Heart right ventricle (tissue), 16 donors: ENCODE measurements at regions not wholly inside any gene's neighbourhood (a gene's known extent, or its start where the extent isn't known, plus 50 kb on each side); places are given as distances from the start of the nearest gene placed in this dataset.
"Not testable (repeated sequence)": the region's sequence is repeated elsewhere in the genome, so short reads cannot be mapped to it uniquely, and the experiment has no call there.

Experiments
- ATAC-seq, 8 donors: fragments of 200-7000 bp; cut with Tn5 transposase; one replicate each; pipeline ENCODE4 v1.9.1; 2020; ENCODE audit warnings: mild to moderate bottlenecking in 8 of 8, moderate library complexity in 8 of 8, moderate number of reproducible peaks in 1 of 8
- DNase-seq, 2 donors: peaks; one replicate each; pipeline ENCODE4 v3.0.0-alpha.2; 2020
- H3K27ac ChIP-seq, 10 donors: fragments of 200-600 bp; sonication (generic) in 2 of 10; one replicate each; pipeline versions ENCODE4 v1.5.0 to v1.8.0; 2020 to 2022; ENCODE audit warnings: mild to moderate bottlenecking in 3 of 10
- H3K27me3 ChIP-seq, 7 donors: fragments of 200-600 bp; one replicate each; pipeline ENCODE4 v1.8.0; 2021 to 2022; ENCODE audit warnings: mild to moderate bottlenecking in 2 of 7
- H3K36me3 ChIP-seq, 9 donors: fragments of 200-600 bp; sonication (generic) in 1 of 9; one replicate each; pipeline versions ENCODE4 v1.5.0 to v1.8.0; 2020 to 2022; ENCODE audit warnings: mild to moderate bottlenecking in 2 of 9
- H3K4me1 ChIP-seq, 9 donors: fragments of 200-600 bp; sonication (generic) in 1 of 9; one replicate each; pipeline versions ENCODE4 v1.5.0 to v1.8.0; 2020 to 2022; ENCODE audit warnings: mild to moderate bottlenecking in 4 of 9
- H3K4me3 ChIP-seq, 10 donors: fragments of 200-600 bp; sonication (generic) in 2 of 10; one replicate each; pipeline versions ENCODE4 v1.5.0 to v1.8.0; 2020 to 2022; ENCODE audit warnings: mild to moderate bottlenecking in 7 of 10, moderate library complexity in 2 of 10
- H3K9me3 ChIP-seq, 11 donors: fragments of 200-600 bp in 10 of 11; sonication (generic) in 2 of 11; one replicate each; pipeline versions ENCODE4 v1.5.0 to v1.8.0; 2013 to 2022; ENCODE audit warnings: mild to moderate bottlenecking in 2 of 11, control low read depth in 1 of 11, moderate library complexity in 1 of 11
- WGBS, 2 donors: extraction: QIAGEN DNeasy Blood & Tissue Kit; methylation state at CpG; one replicate each; pipeline ENCODE4 v1.1.7; 2013; ENCODE audit warnings: inconsistent platforms in 1 of 2; 5-methylcytosine and 5-hydroxymethylcytosine counted together
- intact Hi-C, 10 donors: fragments of 100-400 bp; cut with DNase I; formaldehyde crosslinking; loops; one replicate each; pipeline versions ENCODE4 v1.11.1 to v1.14.2; 2022
- TF ChIP-seq, protein P1 (sequence below), 9 donors: fragments of 200-600 bp; sonication (generic) in 2 of 9; IDR thresholded peaks; one replicate each; pipeline versions ENCODE4 v1.5.0 to v1.8.0; 2021 to 2022; ENCODE audit warnings: antibody characterized with exemption in 9 of 9, mild to moderate bottlenecking in 5 of 9, moderate library complexity in 1 of 9
- donor health status: Arrhythmogenic right ventricular cardiomyopathy.
- donor health status: ischemic (EF 13 %, LVEDD 7.1; RV severe dilation, severe dysfunction).
- donor health status: healthy with polysubstance abuse.
- donor health status: DM: no; HTN: yes; CAD: no.
- donor health status: DM: no; HTN: no; CAD: no.
- donor health status: ischemic (EF 25% LVEDD 6.9; RV normal size, moderate dysfunction).
- donor health status: ischemic (EF 25% LVEDD 5.7; RV mildly dilated, moderate dysfunction).
- donor health status: healthy.
- donor health status: DM: yes; HTN: yes; CAD: no.
- donor health status: Ischemic cardiomyopathy.
- donor health status: ischemic (EF 35%, LVEDD 5.7; RV mildly dilated, moderate dysfunction).
- donor health status: nonischemic (EF 11% LVEDD 7.7; RV severe dilation, severe dysfunction).
- donor health status: DM: yes; HTN: yes; CAD: no.
- donor health status: PGD.
- donor health status: ischemic (EF 29% LVEDD 5.4; RV normal size, mild dysfunction).
- donor health status: nonischemic (EF 23%, LVEDD 6.1; RV moderate dilation, normal function).

DNA sequence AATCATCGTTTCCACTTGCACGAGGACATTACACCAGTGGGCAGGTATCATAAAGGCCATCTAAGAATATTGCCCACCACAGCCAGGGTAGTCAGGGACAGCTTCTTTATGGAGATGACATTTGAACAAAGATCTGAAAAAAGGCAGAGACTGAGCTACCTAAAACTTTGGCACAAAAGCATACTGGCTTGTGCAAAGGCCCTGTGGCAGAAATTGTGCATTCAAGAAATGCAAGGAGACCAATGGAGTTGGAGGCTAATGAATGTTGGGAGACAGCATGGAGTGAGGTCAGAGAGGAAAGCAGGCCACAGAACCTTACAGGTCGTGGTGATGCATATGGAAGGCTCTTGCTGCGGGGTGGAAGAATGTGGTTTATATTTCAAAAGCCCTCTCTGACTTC, 578.5 kb downstream of the BNC2 start:
- Histone ChIP-seq H3K4me3 (no peak overlapping the region), H3K36me3 (no peaks in the 10 kb centered on the region), H3K27me3 (peaks cover 0 to 4% (median 0%) of the 10 kb centered on the region in 7 donors), H3K4me1 (peaks cover 0 to 12% (median 0%) of the 10 kb centered on the region in 9 donors), H3K27ac (no peak overlapping the region), H3K9me3 (no peaks in the 10 kb centered on the region)
- ATAC-seq (no peak), DNase-seq (no peak)
- TF ChIP-seq, protein P1, sequence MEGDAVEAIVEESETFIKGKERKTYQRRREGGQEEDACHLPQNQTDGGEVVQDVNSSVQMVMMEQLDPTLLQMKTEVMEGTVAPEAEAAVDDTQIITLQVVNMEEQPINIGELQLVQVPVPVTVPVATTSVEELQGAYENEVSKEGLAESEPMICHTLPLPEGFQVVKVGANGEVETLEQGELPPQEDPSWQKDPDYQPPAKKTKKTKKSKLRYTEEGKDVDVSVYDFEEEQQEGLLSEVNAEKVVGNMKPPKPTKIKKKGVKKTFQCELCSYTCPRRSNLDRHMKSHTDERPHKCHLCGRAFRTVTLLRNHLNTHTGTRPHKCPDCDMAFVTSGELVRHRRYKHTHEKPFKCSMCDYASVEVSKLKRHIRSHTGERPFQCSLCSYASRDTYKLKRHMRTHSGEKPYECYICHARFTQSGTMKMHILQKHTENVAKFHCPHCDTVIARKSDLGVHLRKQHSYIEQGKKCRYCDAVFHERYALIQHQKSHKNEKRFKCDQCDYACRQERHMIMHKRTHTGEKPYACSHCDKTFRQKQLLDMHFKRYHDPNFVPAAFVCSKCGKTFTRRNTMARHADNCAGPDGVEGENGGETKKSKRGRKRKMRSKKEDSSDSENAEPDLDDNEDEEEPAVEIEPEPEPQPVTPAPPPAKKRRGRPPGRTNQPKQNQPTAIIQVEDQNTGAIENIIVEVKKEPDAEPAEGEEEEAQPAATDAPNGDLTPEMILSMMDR (IDR thresholded peaks at IDR 0.05) = no peak
- WGBS, 2 donors = 89 to 92% methylated on average over 4 of the region's 4 CpGs
- intact Hi-C loops = no loop called here

DNA sequence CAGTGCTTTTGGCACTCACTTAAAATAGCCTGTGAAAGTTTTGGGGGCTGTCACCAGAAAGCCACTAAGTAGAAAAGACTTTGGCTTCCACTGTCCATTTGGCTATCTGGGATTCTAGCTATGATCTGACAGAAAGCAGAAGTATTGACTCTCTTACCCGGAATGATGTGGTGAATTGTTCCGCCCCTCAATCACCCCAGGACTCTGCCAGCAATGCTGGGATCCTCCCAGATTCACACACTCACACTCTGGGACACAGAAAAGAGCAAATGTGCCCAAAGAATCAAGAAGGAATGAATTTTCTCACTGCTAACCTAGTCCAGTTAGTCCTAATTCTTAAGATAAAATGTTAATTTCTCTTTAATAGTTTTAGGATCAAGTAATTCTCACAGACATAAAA, 576.9 kb downstream of the BNC2 start:
- TF ChIP-seq, protein P1 (IDR thresholded peaks at IDR 0.05) = no peak
- peaks cover 0 to 4% (median 0%) of the 10 kb centered on the region in 7 donors for H3K27me3 ChIP-seq
- no peak overlapping the region for H3K4me3 ChIP-seq
- ATAC-seq (no peak), DNase-seq (no peak)
- H3K4me1 ChIP-seq = peaks cover 0 to 12% (median 0%) of the 10 kb centered on the region in 9 donors
- H3K27ac ChIP-seq = no peak overlapping the region
- intact Hi-C loops = no loop called here
- peaks cover 0 to 12% (median 0%) of the 10 kb centered on the region in 11 donors for H3K9me3 ChIP-seq
- 54 to 68% methylated on average over 2 of the region's 2 CpGs for WGBS, 2 donors
- no peaks in the 10 kb centered on the region for H3K36me3 ChIP-seq

DNA sequence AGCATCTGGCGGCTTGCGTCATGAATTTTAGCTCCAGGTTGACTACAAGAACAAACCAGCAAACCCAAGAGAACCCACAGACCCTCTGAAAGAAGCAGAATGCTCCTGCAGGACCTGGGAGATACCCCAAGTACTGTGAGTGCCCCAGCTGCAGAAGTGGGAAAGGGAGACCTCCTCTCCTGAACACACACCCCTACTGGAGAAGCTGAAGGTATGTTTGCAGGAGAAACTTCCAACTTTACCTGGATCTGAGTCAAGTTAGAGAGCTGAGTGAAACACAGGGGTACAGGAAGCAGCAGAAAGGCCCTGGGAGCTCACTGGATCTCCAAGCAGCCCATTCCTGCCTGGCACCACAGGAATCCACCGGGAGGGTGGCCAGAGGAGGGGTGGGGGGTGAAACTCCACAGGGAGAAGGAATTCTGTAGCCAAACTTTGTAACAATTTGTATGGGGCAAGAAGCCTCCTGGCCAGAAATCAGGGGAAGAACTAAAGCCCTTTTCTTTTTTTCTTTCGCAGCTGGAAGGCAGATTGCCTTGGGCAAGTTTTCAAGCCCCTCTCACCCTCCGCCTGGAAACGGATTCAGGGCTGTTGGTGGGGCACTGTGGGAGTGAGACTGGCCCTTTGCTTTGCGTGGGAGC, 576.2 kb downstream of the BNC2 start:
- TF ChIP-seq, protein P1 (IDR thresholded peaks at IDR 0.05) = no peak
- 68 to 73% methylated on average over 7 of the region's 7 CpGs for WGBS, 2 donors
- H3K27ac ChIP-seq = no peak overlapping the region
- H3K9me3 ChIP-seq = peaks cover 0 to 12% (median 0%) of the 10 kb centered on the region in 11 donors
- intact Hi-C loops = no loop called here
- H3K36me3 ChIP-seq = no peaks in the 10 kb centered on the region
- no peak for DNase-seq
- H3K4me1 ChIP-seq = peaks cover 0 to 10% (median 0%) of the 10 kb centered on the region in 9 donors
- ATAC-seq = no peak
- H3K4me3 ChIP-seq = no peak overlapping the region
- H3K27me3 ChIP-seq = peaks cover 0 to 4% (median 0%) of the 10 kb centered on the region in 7 donors

DNA sequence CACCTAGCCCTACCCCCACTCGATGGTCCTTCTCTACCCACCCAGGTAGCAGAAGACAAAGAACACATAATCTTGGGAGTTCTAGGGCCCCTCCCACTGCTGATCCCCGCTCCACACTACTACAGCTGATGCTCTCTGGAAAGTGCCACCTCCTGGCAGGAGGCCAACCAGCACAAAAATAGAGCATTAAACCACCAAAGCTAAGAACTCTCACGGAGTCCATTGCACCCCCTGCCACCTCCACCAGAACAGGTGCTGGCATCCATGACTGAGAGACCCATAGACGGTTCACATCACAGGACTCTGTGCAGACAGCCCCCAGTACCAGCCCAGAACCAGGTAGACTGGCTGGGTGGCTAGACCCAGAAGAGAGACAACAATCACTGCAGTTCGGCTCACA, 575.5 kb downstream of the BNC2 start:
- 72 to 73% methylated on average over 5 of the region's 5 CpGs for WGBS, 2 donors
- intact Hi-C loops, ATAC-seq: not testable (repeated sequence)

DNA sequence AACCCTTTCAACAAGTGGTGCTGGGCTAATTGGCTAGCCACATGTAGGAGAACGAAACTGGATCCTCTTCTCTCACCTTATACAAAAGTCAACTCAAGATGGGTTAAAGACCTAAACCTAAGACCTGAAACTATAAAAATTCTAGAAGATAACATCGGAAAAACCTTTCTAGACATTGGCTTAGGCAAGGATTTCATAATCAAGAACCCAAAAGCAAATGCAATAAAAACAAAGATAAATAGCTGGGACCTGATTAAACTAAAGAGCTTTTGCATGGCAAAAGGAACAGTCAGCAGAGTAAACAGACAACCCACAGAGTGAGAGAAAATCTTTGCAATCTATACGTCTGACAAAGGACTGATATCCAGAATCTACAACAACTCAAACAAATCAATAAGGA, 571.1 kb downstream of the BNC2 start:
- H3K9me3 ChIP-seq = peaks cover 0 to 14% (median 0%) of the 10 kb centered on the region in 11 donors
- intact Hi-C loops, ATAC-seq, H3K4me3 ChIP-seq, H3K27me3 ChIP-seq, H3K36me3 ChIP-seq, H3K4me1 ChIP-seq, DNase-seq, H3K27ac ChIP-seq: not testable (repeated sequence)
- WGBS, 2 donors = 77 to 80% methylated on average over 3 of the region's 3 CpGs

More for the DNA sequence above, 575.5 kb downstream of the BNC2 start:
- H3K36me3 ChIP-seq, DNase-seq, H3K4me1 ChIP-seq, H3K27ac ChIP-seq, H3K27me3 ChIP-seq, H3K4me3 ChIP-seq: not testable (repeated sequence)
- H3K9me3 ChIP-seq = peaks cover 0 to 14% (median 0%) of the 10 kb centered on the region in 11 donors
